NCI-H345 (cell line): ENCODE measurements at regions not wholly inside any gene's neighbourhood (a gene's known extent, or its start where the extent isn't known, plus 50 kb on each side); places are given as distances from the start of the nearest gene placed in this dataset.
"Not testable (repeated sequence)": the region's sequence is repeated elsewhere in the genome, so short reads cannot be mapped to it uniquely, and the experiment has no call there.

Experiments
- DNase-seq: peaks from one replicate; lab custom pipeline; 2025; lab: John Stamatoyannopoulos, UW

DNA sequence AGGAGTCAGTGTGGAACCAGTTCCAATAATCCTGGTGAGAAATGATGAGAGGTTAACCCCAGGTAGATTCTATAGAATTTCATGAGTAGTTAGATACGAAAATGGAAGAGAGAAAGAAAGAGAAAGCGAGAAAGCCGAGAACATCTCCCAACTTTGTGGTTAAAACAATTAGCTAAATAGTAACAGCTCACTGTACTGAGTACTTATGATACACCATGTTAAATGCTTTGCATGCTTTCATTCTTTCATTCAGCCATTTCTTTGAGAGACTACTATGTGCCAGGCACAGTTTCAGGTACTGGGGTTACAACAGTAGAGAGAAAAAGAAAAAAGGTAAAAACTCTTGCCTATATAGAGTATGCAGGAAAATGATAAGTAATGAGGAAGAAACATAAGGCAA is 109.7 kb upstream of the SYT6 start:
- no peak for DNase-seq

DNA sequence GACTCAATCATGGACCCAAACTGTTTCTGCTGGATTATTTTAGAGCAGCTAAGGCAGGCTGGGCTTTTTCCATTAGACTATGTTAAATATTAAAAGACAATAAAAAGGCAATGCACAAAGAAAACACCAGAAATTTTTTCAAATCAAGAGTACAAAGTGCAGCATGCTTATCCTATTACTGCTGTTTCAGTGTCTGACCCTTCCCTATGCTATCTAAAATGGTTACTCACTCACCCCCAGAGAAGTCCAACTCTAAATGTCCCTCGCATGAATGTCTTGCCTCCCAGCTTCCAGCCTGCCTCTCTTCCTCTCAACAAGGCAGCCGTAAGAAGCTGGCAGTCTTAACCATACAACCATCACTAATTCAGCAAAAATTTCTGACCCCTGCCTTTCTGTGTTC is 108.7 kb upstream of the SYT6 start:
- DNase-seq = no peak

DNA sequence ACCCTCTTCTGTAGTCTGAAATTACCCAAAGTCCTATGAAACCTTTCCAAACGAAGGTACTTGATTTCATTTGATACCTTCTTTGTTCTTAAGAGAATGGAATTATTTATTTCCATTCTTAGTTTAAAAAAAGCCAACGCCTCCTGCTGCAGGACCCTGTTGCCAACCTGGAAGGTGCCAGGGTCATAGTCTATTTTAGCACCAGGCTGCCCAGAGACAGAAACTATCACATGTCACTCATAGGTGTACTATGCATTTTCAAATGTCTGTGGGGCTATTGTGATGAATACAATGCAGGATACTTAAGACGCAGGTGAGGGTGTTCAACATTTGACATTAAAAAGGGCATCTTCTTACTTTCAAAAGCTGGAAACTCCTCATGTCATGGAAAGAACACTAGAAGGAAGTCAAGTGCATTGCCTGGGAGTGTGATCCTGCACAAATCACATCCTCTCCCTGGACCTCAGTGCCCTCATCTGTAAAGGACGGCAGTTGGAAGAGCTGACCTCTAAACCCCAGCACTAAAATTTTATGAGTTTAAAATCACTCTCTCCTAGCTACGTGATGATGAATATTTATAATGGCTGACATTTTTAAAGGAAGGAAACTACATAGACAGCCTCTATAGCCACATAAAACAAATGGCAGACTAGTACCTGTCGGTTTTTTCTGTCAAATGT is 107.3 kb upstream of the SYT6 start:
- no peak for DNase-seq

DNA sequence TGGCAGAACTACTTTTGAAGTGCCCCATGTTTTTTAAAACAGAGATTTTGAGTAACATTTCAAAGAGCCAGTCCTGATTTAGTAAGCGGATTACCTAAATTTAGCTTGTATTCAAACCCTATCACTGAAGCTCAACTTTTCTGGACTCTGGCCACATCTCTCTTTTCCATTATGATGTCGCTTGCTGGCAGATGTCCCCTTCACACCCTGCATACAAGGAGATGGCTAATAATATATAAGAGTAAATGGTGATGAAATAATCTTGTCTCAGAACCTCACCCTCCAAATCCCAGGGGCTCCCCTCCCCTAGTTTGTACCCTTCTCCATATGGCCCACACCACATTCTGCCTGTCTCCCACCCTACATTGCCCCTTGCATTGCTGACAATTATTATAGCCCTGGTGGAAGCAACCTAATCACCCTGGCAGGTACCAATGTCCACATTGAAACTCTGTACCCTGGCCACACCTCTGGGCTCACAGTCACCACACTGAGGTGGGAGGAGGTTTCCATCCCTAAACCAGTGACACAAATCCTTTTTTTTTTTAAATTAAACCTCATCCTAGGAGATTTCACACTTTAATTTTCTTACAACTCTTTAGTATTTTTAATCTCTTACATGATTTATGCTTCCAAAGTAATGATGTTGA is 106.0 kb upstream of the SYT6 start:
- no peak for DNase-seq

DNA sequence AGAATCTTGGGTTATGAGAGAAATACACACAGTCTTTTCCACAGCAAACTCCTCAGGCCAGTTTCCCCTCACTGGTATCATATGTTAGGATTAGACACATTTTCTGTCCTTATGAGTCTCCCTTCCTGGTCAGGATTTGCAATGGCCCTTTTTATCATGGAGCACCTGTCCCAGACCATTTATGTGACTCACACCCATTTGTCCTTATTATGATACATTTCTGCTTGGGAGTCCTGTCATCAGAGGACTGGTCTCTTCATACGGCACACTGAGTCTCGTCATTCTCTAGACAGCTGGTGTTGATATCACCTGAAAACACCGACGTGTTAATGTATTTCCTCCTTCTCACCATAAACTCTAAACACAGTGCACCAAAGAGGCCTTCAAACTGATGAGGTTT is 105.0 kb upstream of the SYT6 start:
- DNase-seq = no peak

DNA sequence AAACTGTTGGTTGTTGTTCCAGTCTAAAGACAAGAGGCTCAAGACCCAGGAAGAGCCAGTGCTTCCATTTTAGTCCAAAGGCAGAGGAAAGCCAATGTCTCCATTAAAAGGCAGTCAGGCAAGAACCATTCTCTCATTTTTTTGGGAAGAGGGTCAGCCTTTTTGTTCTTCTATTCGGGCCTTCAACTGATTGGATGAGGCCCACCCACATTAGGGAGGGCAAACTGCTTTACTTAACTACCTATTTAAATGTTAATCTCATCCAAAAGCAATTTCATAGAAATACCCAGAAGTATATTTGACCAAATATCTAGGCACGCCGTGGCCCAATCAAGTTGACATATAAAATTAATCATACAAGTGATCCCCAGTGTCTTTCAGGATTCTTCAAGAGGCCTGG is 104.4 kb upstream of the SYT6 start:
- DNase-seq = no peak

DNA sequence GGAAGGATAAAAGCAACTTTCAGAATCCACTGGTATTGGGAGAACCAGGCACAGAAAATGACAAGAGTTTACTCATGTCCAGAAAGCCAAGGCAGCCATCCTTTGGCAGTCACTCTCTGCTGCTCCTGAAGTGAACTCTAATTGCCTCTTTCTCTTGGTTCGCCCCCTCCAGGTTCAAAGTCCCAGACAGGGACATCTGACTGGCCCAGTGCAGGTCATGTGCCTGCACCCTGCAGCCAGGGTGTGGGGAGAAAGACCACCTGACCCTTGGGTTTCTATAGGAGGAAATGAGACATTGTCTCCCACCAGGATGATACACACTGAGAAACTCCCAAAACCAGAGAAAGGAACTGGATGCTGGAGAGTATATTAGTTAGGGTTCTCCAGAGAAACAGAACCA is 103.9 kb upstream of the SYT6 start:
- DNase-seq = no peak

DNA sequence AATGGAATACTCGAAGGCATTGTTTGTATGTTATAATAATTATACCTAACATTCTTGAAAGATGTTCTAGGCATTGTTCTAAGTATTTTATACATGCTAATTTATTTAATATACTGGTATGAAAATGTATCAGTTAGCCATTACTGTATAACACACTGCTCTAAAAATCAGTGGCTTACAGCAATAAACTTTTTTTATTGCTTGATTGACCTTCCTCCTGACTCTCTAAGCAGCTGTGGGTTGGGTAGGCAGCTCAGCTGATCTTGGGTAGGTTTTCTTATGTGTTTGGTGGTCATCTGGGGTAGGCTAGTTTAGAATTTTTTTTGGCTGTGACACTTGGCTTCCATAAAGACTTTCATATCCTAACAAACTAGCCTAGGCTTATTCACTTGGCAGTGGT is 100.2 kb upstream of the SYT6 start:
- no peak for DNase-seq

DNA sequence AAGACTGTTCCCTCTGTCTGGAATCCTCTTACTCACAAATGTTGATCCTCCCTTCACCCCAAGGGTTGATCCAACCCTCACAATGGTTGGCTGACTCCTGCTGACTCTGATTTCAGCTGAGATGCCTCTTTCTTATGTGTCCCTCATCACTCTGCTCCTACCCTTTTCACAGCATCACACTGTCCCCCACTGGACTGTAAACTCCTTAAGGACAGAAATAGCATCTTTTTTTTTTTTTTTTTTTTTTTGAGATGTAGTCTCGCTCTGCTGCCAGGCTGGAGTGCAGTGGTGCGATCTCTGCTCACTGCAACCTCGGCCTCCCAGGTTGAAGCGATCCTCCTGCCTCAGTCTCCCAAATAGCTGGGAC is 97.9 kb upstream of the SYT6 start:
- no peak for DNase-seq

DNA sequence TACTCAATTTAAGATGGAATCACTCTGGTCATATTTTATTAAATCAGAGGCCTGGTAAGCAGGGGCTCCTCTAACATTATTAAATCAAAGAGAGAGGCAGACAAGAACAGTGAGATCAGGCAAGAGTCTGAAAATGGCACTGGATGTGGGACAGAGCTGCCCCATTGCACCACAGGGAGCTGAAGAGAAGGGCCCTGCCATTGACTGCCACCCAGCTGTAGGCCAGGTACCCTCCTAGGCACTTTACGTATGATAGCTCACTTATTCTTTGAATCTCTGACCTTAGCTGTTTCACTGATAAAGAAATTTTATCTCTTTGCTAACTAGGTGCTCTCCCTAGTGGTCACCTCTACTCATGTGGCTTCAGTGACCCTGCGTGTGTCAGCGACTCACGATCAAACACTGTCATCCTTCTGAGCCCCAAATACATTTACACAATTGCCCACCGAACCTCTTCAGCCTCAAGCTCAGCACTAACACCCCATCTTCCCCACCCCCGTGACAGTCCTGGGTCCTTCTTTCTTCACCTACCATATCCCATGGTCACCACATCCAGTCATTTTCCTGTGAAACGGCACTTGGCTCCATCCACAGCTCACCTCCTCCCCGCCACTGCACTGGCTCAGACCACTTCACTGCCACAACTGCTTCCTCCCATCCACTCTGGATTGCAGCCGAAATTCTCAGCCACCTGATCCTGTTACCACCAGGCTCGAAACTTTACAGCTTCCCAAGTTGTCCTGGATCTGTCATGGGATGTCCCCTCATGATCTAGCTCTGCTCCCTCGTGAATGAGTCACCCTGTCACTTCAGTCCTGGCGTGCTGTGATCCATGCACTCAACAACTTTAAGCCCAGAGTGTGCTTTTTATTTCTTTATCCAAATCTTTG is 97.3 kb upstream of the SYT6 start:
- DNase-seq = no peak

DNA sequence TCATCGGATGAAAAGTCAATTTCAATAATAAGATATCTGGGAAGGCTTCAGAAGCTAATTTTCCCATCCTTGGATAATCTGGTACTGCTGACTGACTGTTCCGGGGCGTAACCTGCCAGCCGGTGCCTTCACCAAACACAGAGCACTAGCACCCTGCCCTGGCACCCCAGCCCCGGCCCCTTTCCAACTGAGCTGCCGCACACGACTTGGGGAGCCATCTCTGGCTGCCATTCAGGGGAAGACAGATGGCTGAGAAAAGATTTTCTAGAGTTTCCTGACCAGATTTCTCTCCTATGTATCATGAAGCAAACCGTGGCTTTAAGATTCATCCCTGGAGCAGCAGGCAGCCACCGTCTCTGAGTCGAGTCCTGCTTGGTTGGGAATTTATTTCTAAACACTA is 96.0 kb upstream of the SYT6 start:
- no peak for DNase-seq

DNA sequence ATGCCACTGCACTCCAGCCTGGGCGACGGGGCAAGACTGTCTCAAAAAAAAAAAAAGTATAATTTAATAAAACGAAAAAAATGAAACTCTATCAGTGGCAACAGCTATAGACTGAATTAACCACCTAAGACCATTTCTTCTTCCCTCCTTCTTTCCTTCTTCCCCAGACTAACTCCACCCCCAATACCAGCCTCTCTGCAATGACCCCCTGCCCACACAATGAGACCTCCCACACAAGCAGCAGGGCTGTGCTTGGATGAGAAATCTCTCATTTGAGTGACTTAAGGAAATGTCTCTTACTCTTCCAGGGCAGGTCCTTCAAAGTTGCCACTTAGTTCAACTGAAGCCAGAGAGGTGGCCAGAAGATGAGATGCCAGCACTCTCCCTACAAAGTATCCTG is 94.5 kb upstream of the SYT6 start:
- DNase-seq = no peak

DNA sequence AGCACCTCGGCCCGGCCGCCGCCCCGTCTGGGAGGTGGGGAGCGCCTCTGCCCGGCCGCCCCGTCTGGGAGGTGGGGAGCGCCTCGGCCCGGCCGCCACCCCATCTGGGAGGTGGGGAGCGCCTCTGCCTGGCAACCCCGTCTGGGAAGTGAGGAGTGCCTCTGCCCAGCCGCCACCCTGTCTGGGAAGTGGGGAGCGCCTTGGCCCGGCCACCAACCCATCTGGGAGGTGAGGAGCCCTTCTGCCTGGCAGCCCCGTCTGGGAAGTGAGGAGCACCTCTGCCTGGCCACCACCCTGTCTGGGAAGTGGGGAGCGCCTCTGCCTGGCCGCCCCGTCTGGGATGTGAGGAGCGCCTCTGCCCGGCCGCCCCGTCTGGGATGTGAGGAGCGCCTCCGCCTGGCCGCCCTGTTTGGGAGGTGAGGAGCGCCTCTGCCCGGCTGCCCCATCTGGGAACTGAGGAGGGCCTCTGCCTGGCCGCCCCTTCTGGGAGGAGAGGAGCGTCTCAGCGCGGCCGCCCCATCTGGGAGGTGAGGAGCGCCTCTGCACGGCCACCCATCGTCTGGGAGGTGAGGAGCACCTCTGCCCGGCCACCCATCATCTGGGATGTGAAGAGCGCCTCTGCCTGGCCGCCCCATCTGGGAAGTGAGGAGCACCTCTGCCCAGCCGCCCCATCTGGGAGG is 89.0 kb upstream of the SYT6 start:
- DNase-seq = not testable (repeated sequence)

DNA sequence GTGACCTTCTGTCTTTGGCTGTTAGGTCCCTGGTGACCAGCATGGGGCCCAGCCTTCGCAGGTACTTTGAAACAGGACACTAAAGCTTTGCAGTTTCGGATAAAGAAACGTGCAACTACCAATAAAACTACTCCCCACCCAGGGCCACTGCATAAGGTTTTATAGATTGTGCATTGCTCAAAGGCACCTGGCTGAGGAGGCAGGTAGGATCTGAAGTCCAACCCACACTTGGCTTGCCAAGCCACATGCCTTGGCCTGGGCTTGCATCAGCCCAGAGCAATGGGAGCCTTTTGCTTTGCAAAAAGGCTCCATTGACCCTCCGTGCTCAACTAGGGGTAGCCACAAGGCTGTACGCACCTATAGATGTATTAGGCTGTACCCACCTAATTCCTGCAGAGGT is 84.4 kb upstream of the SYT6 start:
- DNase-seq = no peak

DNA sequence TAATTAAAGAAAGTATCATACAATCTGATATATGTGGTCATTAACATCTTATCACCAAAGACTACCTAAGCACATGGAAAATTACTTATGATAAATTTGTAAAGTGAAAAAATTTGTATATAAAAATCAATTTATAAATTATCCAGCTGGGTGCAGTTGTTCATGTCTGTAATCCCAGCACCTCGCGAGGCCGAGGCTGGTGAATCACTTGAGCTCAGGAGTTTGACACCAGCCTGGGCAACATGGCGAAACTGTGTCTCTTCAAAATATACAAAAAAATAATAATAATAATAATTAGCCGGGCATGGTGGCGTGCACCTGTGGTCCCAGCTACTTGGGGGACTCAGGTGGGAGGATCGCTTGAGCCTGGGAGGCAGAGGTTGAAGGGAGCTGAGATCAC is 82.8 kb upstream of the SYT6 start:
- no peak for DNase-seq

DNA sequence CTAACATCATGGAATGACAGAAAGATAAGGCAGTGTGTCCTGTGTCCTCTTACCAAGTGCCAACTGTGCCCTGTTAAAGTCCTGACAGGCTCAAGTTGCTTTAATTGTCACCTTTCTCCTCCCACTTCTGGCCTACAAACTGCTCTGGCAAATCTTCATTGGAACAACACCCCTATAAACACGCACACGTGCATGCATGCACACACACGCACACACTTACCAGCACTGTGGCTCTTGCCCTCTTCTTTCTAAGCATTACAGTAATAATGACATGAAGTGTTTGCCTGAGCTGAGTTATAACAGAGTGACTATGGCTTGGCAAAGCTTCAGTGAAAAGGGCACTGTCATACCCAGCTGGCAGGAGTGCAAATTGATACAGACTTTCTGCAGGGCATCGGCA is 82.3 kb upstream of the SYT6 start:
- peak; percentile 71 for DNase-seq

DNA sequence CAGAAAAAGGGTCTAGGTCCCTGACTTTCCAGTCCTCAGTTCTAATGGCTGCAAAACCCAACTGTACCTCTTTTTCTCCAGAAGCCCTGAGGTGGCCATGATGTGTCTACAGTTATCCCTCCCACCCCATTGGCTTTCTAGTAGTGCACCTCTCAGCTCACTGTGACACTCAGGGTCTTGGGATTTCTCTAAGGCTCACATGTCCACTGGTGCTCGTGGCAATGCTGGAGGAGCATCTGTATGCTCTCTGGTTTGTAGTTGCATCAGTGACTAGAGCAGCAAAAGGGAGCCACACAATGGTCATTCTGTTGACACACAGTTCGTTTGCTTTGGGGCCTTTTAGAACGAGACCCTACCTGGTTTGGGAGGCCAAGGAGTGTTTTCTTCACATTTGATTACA is 81.6 kb upstream of the SYT6 start:
- DNase-seq = no peak

DNA sequence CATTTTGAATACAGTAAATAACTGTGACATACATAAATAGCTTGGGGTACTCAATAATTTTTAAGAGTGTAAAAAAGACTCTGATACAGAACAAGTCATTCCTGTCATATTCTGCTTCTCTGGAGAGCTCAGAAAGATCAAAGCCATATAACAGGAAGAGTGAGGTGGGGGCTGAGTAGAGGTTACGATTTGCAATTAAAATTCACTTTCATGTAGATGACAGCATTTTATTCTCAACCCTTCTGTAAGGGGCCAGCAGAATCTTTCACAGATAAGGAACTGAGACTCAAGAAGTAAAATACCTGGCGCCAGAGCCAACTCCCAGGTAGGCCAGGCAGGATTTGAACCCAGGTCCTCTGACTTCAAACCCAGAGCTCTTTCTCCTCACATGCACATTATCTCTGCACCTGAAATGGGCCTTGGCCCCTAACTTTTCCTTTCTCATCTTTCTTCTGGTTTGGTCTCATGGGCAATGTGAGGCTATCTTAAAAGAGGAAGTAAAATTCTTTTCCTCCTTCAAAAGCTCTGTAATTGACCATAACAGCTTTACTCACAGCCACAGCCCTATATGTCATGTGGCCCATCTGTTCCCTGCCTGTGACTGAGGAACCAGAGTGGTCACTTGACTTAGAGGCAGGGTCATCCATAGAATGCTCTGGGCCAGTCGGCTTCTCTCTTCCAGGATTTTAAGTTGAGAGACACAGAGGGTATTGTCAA is 80.9 kb upstream of the SYT6 start:
- DNase-seq = no peak

DNA sequence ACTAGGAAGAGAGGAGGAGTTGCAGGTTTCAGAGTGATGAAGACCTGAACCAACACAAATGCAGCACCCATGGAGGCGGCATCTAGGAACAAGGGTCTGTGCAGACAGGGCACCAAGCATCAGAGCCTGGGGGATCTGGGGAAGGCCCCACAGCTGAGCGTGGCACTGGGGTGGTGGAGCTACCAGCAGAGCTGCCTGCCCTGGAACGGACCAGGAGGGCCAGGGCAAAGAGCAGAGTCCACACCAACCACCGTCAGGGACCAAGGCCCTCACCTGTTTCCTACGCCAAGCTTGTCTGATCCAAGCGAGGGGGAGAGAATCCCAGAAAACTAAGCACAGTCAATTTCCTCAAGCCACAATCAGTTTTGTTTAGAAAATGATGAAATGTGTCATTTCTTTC is 79.0 kb upstream of the SYT6 start:
- DNase-seq = no peak

DNA sequence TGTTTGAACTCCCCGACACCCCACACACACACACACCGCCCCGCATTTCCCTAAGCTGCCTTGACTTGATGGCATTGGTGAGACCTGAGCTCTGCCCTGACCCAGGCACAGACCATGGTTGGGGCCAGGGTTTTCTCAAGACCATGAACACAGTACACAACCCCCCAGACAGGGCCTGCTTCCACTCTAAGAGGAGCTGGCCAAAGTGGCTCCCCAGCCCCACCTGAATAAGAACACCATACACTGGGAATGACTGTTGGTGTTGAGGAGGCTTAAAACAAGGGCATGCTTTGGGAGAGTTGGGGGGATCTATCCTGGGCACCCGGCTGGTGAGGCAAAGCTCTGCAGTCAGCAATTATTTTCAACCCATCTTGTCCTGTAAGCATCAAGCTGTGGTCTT is 77.6 kb upstream of the SYT6 start:
- no peak for DNase-seq

DNA sequence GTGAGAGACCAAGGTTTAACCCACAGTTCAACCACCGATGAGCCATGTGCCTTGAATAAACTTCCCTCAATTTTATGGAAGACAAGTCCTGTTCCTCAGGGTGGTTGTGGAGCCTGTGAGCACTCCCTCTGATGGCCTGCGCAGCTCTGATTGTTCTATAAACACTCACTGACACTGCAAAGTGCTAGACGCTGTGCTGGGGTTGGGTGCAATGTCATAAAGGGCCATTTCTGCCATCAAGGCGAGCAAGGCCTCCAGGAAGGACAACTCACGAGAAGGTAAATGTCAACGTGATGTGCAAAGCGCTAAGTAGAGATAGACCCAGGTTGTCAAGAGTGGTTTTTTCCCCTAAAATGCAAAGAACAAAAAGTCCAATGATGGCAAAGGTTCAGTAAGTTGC is 75.7 kb upstream of the SYT6 start:
- DNase-seq = no peak

DNA sequence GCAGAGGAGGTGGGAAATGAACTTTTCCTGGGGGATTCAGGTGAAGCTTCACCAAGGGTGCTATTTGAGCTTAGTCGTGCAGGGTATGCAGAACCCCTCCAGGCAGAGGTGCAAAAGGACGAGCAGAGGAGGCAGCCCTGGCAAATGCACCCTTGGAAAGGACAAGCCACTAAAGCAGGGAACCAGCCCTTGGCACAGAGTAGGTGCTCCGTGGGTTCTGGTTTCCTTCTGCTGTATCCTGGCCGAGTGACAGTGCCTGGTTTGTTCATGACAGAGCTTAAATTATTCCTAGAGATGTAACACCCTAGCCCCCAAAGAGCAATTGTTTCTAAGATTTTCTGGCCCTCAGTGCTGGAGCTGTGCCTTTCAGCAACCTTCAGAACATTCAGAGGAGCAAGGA is 73.4 kb upstream of the SYT6 start:
- no peak for DNase-seq
